ENCODE measurements at regions not wholly inside any gene's neighbourhood (a gene's known extent, or its start where the extent isn't known, plus 50 kb on each side); places are given as distances from the start of the nearest gene placed in this dataset.

GRCh38 chr2:62296832-62297623, 101.1 kb downstream of the B3GNT2 start:
- FAIRE-seq = no peak

DNA sequence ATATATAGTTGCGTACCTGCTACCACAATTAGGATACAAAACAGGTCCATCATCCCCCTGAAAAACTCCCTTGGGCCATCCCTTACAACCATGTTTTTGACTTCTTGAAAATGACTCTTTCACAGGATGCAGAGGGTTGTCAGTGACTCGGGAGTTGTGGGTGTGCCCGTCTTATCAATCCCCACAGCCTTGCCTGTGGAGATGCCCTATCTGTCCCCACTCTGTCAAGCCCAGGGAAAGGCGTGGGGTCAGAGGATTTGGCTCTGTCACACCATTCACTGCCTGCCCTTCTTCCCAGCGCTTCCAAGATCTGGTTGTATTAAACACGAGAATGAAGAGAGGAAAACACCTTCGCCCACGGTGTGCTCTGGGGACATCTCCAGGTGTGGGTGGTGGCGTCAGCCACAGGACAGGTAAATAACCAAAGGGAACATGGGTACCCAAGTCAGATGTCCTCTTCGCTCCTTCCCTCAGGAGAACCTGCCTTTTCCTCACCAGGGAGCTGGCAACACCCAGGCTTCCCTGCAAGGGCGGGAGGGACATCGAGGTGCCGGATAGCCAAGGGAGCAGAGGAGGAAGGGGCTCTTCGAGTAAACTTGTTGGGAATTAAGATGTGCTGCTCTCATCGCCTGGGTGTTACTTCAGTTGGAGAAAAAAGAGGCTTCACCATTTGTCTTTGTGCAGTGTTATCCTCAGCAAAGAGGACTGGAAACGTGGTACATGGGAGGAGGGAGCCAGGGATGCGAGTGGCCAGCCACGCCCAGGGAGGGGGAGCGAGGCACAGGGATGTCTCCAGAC, 100.3 kb downstream of the B3GNT2 start:
- FAIRE-seq = no peak

DNA sequence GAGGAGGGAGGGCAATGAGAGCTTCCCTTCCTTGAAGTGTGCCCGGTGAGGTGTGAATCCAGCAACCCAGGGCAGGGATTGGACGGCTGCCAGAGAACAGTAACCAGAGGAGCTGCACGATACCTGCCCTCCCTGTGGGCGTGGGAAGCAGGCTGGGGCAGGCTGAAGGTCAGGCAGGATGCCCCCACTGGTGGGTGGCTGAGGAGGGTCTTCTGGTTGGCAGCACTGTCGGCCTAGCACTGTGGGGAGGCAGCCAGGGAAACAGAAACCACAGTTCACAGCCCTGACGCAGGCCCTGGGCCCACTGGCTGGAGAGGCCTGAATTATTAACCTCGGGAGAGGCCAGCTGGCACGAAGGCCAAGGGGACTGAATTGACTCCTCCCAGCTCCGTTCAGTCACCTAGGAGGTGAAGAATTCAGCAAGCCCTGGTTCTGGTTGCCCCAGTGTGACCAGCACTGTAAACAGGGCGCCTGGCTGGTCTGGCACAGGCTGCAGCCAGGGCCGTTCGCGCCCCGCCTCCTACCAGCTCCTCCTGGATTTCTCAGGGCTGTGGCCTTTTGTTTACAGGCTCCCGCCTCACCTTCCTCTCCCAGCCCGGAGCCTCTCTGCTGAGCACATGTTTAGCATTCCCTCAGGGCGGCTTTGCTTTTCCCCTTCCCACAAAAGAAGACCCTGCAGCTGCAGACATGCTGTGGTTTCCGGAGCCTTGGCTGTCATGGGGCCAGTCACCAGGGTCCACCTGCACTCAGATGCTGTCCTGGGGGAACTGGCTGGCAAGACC, 97.8 kb downstream of the B3GNT2 start:
- no peak for FAIRE-seq

GRCh38 chr2:62293151-62293489, 97.2 kb downstream of the B3GNT2 start:
- no peak for FAIRE-seq

GRCh38 chr2:62292190-62292589, 96.3 kb downstream of the B3GNT2 start:
- no peak for FAIRE-seq

- no peak for FAIRE-seq
These were observed 95.7 kb downstream of the B3GNT2 start for GRCh38 chr2:62291517-62292137.

- no peak for FAIRE-seq
These were observed 95.1 kb downstream of the B3GNT2 start for GRCh38 chr2:62291052-62291451.

- FAIRE-seq = no peak
These were observed 92.3 kb downstream of the B3GNT2 start for GRCh38 chr2:62287899-62288880.

DNA sequence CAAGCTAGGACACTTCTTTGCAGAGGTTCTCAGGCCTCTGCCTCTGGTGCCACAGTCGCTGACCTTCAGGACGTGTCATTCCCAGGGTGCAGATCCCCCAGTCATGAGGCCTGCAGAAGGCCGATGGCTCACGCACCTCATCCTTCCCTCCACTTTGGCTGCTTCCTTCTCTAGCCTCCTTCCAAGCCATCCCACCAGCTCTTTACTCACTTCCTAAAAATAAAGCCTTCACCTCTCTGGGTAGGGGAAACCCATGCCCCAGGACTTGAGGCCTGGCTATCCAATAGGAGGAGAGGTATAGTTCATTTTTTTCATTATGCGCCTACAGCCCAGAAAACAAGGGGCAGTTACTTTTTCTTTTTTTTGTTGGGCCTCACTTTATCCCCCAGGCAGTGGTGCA, 91.4 kb downstream of the B3GNT2 start:
- no peak for FAIRE-seq

GRCh38 chr2:62286089-62286785, 90.3 kb downstream of the B3GNT2 start:
- no peak for FAIRE-seq

GRCh38 chr2:62284980-62285379, 89.1 kb downstream of the B3GNT2 start:
- no peak for FAIRE-seq

DNA sequence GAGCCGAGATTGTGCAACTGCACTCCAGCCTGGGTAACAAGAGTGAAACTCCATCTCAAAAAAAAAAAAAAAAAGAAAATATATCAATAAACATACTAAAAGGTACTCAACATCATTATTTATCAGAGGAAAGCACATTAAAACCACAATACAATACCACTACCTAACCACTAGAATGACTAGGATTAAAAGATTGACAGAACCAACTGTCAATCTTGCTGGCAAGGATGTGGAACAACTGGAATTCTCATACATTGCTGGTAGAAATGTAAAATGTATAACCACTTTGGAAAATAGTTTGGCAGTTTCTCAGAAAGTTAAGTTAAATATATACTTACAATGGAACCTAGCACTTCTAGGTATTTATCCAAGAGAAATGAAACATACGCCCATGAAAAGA, 88.6 kb downstream of the B3GNT2 start:
- FAIRE-seq = no peak

- no peak for FAIRE-seq
These were observed 87.2 kb downstream of the B3GNT2 start for GRCh38 chr2:62283147-62283546.

GRCh38 chr2:62281663-62282062, 85.7 kb downstream of the B3GNT2 start:
- no peak for FAIRE-seq

DNA sequence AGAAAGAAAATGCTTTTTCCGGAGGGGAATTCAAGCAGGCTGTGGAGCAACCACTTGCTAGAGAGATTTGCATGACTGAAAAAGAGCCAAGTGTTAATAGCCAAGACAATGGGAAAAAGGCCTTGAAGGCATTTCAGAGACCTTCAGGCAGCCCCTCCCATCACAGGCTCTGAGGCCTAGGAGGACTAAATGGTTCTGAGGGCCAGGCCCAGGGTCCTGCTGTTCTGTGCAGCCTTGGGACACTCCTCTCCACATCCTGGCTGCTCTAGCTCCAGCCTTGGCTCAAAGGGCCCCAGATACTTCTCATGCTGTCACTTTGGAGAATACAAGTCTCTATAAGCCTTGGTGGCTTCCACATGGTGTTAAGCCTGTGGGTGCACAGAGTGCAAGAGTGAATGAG, 81.8 kb downstream of the B3GNT2 start:
- FAIRE-seq = no peak
